Common myeloid progenitor, CD34-positive (primary cell): ENCODE measurements at regions not wholly inside any gene's neighbourhood (a gene's known extent, or its start where the extent isn't known, plus 50 kb on each side); places are given as distances from the start of the nearest gene placed in this dataset.

Experiments used
- CTCF ChIA-PET: fragments of 350-600 bp; sonication (Branson Sonifier 250); formaldehyde crosslinking; loops from one replicate; lab custom pipeline; 2021; ENCODE audit warnings: antibody characterized with exemption; lab: Charles Lee
- POLR2A ChIA-PET: fragments of 350-600 bp; sonication (Branson Sonifier 250); formaldehyde crosslinking; loops from one replicate; lab custom pipeline; 2021; ENCODE audit warnings: antibody characterized with exemption; lab: Charles Lee
- DNase-seq, 3 donors: peaks; one replicate each; pipeline versions ENCODE4 v3.0.0 to v3.0.0-alpha.2; 2013
- H3K27ac ChIP-seq, 2 experiments: 1 replicate in 1 of 2; 2 replicates in 1 of 2; pipeline ENCODE4 v1.7.0; 2013; ENCODE audit warnings: inconsistent platforms in 2 of 2, low read length in 2 of 2, mild to moderate bottlenecking in 2 of 2, low read depth in 1 of 2, moderate library complexity in 1 of 2; ENCODE audit not compliant: severe bottlenecking in 2 of 2, insufficient read depth in 1 of 2, poor library complexity in 1 of 2
- H3K27me3 ChIP-seq, 5 experiments: replicated peaks in 2 of 5; 1 replicate in 3 of 5; 2 replicates in 2 of 5; pipeline versions ENCODE4 v1.6.1 to v1.7.0; 2013; ENCODE audit warnings: low read length in 4 of 5, mild to moderate bottlenecking in 2 of 5, moderate library complexity in 2 of 5, inconsistent platforms in 1 of 5; ENCODE audit not compliant: insufficient read depth in 5 of 5, control insufficient read depth in 4 of 5
- H3K36me3 ChIP-seq, 4 experiments: 1 replicate in 2 of 4; 2 replicates in 2 of 4; pipeline versions ENCODE4 v1.6.1 to v1.7.0; 2013; ENCODE audit warnings: low read length in 3 of 4, control low read depth in 1 of 4, mild to moderate bottlenecking in 1 of 4; ENCODE audit not compliant: control insufficient read depth in 4 of 4, insufficient read depth in 4 of 4
- H3K4me1 ChIP-seq, 4 experiments: 1 replicate in 3 of 4; 2 replicates in 1 of 4; pipeline versions ENCODE4 v1.6.1 to v1.7.1; 2013; ENCODE audit warnings: low read length in 3 of 4, mild to moderate bottlenecking in 3 of 4, control low read depth in 1 of 4, inconsistent platforms in 1 of 4, moderate library complexity in 1 of 4; ENCODE audit not compliant: control insufficient read depth in 4 of 4, insufficient read depth in 4 of 4; ENCODE audit errors: control extremely low read depth in 1 of 4
- H3K4me3 ChIP-seq, 7 experiments: 1 replicate in 4 of 7; 2 replicates in 3 of 7; pipeline versions ENCODE4 v1.5.1 to v1.7.0; 2013; ENCODE audit warnings: mild to moderate bottlenecking in 7 of 7, low read length in 6 of 7, moderate library complexity in 6 of 7, inconsistent platforms in 2 of 7, low read depth in 2 of 7, control low read depth in 1 of 7; ENCODE audit not compliant: insufficient read depth in 4 of 7, control insufficient read depth in 1 of 7; ENCODE audit errors: extremely low read depth in 1 of 7
- H3K9me3 ChIP-seq, 5 experiments: 1 replicate in 4 of 5; 2 replicates in 1 of 5; pipeline versions ENCODE4 v1.6.1 to v1.7.1; 2013; ENCODE audit warnings: low read length in 4 of 5, mild to moderate bottlenecking in 2 of 5, inconsistent platforms in 1 of 5, low read depth in 1 of 5, moderate library complexity in 1 of 5; ENCODE audit not compliant: control insufficient read depth in 4 of 5, insufficient read depth in 2 of 5; ENCODE audit errors: control extremely low read depth in 1 of 5
- WGBS: methylation state at CpG from one replicate; pipeline ENCODE4 v1.1.5; 2013; ENCODE audit not compliant: insufficient coverage; 5-methylcytosine and 5-hydroxymethylcytosine counted together

DNA sequence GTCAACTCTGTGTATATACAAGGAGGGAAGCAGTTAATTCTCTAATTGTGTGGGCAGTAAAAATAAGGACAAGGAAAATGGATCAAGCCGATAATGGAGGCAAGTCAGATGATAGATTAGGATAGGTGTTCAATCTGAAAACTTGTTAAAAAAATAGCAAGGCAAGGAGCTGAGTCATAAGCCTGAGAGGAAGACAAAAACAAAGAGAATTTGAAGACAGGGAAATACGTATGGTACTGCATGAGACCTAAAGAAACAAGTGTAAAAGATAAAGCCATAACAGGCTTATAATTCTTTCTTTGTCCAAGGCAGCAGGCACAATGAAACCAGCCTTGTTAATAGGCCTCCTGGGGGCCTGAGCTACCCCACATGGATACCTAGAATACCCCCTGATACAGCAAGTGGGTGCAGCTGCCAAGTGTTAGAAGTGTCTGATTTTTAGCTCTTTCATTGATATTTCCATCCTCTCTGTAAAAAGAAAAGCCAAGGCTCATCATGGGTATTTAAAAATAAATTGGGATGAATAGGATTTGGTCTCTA, 1570.6 kb upstream of the LRRTM3 start:
- Histone ChIP-seq H3K27ac (no peak overlapping the region), H3K4me1 (no peaks in the 10 kb centered on the region), H3K4me3 (no peak overlapping the region), H3K27me3 (no peaks in the 10 kb centered on the region), H3K36me3 (no peaks in the 10 kb centered on the region), H3K9me3 (no peaks in the 10 kb centered on the region)
- CTCF ChIA-PET: no interaction called here
- no peak for DNase-seq
- POLR2A ChIA-PET: no interaction called here
- WGBS: 87% methylated on average over 1 of the region's 2 CpGs

DNA sequence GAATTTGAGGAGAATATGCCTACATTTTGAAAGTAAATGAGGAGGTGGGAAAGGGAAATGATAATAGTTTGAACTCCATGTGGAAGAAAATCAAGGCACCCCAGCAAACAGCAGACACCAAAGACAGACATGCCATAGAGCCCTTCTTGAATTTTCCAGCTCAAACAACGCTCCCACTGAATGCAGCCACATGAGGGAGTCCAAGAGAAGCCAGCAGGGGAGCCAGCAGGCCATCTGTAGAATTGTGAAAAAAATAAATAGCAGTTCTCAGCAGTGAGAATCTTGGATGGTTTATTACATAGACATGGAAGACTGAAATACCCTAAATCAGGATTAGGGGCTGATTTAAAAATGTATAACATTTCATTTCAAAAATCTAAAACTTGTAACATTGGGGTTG, 1567.3 kb upstream of the LRRTM3 start:
- no peaks in the 10 kb centered on the region for H3K27me3 ChIP-seq
- CTCF ChIA-PET: interaction anchor here (1.2 kb wide), 1 partner anchor 10 kb away, joined by 3 read pairs; no protein-coding TSS in a partner anchor
- 100% methylated on average over 1 of the region's 1 CpG for WGBS
- no peaks in the 10 kb centered on the region for H3K9me3 ChIP-seq
- no peaks in the 10 kb centered on the region for H3K36me3 ChIP-seq
- H3K4me1 ChIP-seq: no peaks in the 10 kb centered on the region
- POLR2A ChIA-PET: no interaction called here
- H3K27ac ChIP-seq: no peak overlapping the region
- DNase-seq: peak; percentile 2 to 14 (median 13)
- no peak overlapping the region for H3K4me3 ChIP-seq

DNA sequence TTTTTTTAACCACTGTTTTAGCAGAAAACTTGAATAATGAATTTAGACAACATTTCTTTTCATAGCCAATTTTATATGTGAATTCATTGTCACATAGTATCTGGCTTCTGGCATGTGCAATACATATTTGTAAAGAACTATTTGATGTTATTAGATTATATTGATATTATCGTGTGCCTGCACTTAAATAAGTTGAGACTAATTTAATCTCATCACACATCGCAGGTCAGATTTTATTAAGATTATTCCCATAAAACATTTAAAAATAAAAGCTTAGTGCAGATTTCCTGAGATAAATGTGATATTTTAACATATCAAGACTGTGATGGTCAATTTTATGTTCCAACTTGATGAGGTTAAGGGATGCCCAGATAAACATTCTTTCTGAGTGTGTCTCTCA, 1565.3 kb upstream of the LRRTM3 start:
- no CpG with 5 or more reads among the region's 2 CpGs for WGBS

DNA sequence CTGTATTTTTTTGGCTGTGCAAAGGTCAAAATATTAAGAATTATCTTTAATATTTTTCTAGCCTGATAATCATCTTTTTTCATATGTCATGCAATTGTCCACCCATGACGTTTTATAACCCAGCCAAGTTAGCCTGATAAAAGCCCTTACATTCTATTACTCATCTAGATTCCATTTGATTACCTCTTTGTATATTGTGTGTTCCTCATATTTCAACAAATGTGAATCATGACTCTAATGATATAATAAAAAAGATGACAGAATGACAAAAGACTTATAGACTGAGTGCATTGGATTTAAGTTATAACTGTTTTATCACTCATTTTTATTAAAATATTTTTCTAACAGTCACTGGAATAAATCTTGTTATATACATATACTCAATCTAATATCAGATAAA, 1560.0 kb upstream of the LRRTM3 start:
- DNase-seq: no peak
- ChIA-PET POLR2A (no interaction called here), CTCF (no interaction called here)
- H3K4me1 ChIP-seq: no peaks in the 10 kb centered on the region
- H3K36me3 ChIP-seq: no peaks in the 10 kb centered on the region
- no peak overlapping the region for H3K27ac ChIP-seq
- H3K27me3 ChIP-seq: no peaks in the 10 kb centered on the region
- no peaks in the 10 kb centered on the region for H3K9me3 ChIP-seq
- no peak overlapping the region for H3K4me3 ChIP-seq
- no CpG with 5 or more reads among the region's 1 CpG for whole genome bisulfite sequencing

More for the DNA sequence above, 1565.3 kb upstream of the LRRTM3 start:
- H3K27me3 ChIP-seq: no peaks in the 10 kb centered on the region
- POLR2A ChIA-PET: no interaction called here
- CTCF ChIA-PET: no interaction called here
- no peak overlapping the region for H3K4me3 ChIP-seq
- no peak for DNase-seq
- H3K36me3 ChIP-seq: no peaks in the 10 kb centered on the region
- H3K9me3 ChIP-seq: no peaks in the 10 kb centered on the region
- no peak overlapping the region for H3K27ac ChIP-seq
- H3K4me1 ChIP-seq: no peaks in the 10 kb centered on the region

DNA sequence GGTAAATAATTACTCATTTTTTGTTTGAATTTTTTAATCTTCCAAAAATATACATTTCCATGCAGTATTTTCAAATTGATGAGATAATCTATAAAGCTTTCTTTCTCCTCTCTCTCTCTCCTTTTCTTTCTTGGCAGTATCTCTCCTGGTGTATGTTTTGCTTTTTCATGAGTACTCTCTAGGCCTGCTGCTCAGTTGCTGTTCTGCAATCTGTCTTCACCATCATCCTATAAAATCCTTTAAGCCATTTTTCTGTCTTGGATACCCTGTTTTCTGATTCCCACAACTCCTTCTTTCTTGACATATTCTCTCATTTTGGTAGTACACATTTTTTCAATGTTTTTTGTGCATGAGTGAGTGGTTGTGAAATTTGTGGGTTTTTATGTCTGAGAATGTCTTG, 1558.1 kb upstream of the LRRTM3 start:
- no peaks in the 10 kb centered on the region for H3K4me1 ChIP-seq
- DNase-seq: no peak
- H3K27me3 ChIP-seq: no peaks in the 10 kb centered on the region
- ChIA-PET POLR2A (no interaction called here), CTCF (no interaction called here)
- H3K4me3 ChIP-seq: no peak overlapping the region
- H3K36me3 ChIP-seq: no peaks in the 10 kb centered on the region
- no peaks in the 10 kb centered on the region for H3K9me3 ChIP-seq
- no peak overlapping the region for H3K27ac ChIP-seq

DNA sequence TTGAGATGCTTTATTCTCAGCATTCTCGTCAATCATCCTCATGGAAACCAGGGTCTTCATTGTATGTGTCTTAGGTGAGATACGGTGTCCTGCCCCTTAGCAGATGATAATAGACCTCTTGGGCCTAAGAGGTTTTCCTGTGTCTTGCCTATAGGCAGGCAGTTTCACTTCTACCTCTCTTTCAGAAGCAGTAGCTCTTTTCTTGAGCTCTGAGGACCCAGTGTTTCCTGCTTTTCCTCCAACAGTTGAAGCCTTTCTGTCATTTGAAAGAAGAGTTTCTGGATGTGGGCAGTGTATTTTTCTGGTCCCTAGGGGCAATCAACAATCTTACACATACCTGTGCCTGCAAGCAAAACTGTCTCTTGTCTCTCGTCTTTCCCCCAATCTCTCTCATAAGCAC, 1550.3 kb upstream of the LRRTM3 start:
- DNase-seq: no peak
- Histone ChIP-seq H3K4me1 (no peaks in the 10 kb centered on the region), H3K27me3 (no peaks in the 10 kb centered on the region), H3K4me3 (no peak overlapping the region), H3K36me3 (no peaks in the 10 kb centered on the region), H3K9me3 (no peaks in the 10 kb centered on the region), H3K27ac (no peak overlapping the region)
- CTCF ChIA-PET: no interaction called here
- POLR2A ChIA-PET: no interaction called here
- WGBS: 100% methylated on average over 2 of the region's 3 CpGs

DNA sequence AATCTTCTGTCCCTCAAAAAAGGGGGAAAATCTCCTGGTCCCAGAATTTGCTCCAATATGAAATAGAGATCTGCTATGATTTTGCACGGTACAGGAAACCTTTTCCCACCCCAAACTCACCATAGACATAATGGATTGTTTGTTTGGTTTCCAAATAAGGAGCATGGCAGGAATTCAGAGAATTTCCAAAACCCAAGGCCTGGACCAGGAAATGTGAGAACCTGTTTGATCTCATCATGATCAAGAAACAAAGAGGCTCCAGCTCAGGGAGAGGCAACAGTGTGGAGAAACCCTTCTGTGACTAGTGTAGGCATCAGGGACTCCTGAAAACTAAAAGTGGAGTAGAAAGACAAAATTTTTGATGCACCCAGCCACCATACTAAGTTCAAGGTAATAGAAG, 1548.1 kb upstream of the LRRTM3 start:
- WGBS: no CpG with 5 or more reads among the region's 1 CpG
- ChIA-PET POLR2A (no interaction called here), CTCF (no interaction called here)
- Histone ChIP-seq H3K27ac (no peak overlapping the region), H3K9me3 (no peaks in the 10 kb centered on the region), H3K27me3 (no peaks in the 10 kb centered on the region), H3K36me3 (no peaks in the 10 kb centered on the region), H3K4me3 (no peak overlapping the region), H3K4me1 (no peaks in the 10 kb centered on the region)
- DNase-seq: no peak
